ENCODE measurements at regions not wholly inside any gene's neighbourhood (a gene's known extent, or its start where the extent isn't known, plus 50 kb on each side); places are given as distances from the start of the nearest gene placed in this dataset.

GRCh38 chr17:73929860-73930430 lies 273.5 kb upstream of the RPL38 start:
- TF ChIP-seq, protein P1, sequence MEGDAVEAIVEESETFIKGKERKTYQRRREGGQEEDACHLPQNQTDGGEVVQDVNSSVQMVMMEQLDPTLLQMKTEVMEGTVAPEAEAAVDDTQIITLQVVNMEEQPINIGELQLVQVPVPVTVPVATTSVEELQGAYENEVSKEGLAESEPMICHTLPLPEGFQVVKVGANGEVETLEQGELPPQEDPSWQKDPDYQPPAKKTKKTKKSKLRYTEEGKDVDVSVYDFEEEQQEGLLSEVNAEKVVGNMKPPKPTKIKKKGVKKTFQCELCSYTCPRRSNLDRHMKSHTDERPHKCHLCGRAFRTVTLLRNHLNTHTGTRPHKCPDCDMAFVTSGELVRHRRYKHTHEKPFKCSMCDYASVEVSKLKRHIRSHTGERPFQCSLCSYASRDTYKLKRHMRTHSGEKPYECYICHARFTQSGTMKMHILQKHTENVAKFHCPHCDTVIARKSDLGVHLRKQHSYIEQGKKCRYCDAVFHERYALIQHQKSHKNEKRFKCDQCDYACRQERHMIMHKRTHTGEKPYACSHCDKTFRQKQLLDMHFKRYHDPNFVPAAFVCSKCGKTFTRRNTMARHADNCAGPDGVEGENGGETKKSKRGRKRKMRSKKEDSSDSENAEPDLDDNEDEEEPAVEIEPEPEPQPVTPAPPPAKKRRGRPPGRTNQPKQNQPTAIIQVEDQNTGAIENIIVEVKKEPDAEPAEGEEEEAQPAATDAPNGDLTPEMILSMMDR (IDR thresholded peaks at IDR 0.05) = no peak
- no peak for TF ChIP-seq POLR2AphosphoS5 (IDR thresholded peaks at IDR 0.05)
